Glomerular visceral epithelial cell (primary cell): ENCODE measurements at regions not wholly inside any gene's neighbourhood (a gene's known extent, or its start where the extent isn't known, plus 50 kb on each side); places are given as distances from the start of the nearest gene placed in this dataset.

Source experiments
- DNase-seq: peaks from one replicate; pipeline ENCODE4 v3.0.0-alpha.2; 2016; ENCODE audit errors: extremely low spot score

GRCh38 chr17:55668312-55668920, 54.2 kb downstream of the TMEM100 start:
- DNase-seq = no peak

GRCh38 chr17:55666806-55667205, 55.9 kb downstream of the TMEM100 start:
- no peak for DNase-seq

DNA sequence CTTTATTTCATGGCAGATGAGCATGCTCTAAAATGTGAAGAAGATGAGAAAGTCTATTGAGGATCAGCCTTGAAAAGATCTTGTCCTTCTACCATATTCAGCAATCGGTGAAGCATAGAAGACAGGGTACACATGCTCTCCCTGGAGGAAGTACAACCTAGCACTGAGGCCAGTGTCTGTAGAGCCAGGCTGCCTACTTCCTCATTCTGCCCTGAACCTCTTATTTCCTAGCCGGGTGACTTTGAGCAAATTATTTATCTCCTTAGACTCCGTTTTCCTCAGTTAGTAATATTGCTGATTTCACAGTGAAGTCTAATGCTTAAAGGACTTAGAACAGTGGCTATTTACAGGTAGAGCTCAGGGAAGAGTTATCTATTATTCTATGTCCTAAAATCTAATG, 58.4 kb downstream of the TMEM100 start:
- no peak for DNase-seq

- no peak for DNase-seq
Observed at GRCh38 chr17:55663400-55663799, 59.3 kb downstream of the TMEM100 start.

- DNase-seq = no peak
Observed at GRCh38 chr17:55661963-55662834, 60.5 kb downstream of the TMEM100 start.

GRCh38 chr17:55661256-55661758, 61.4 kb downstream of the TMEM100 start:
- no peak for DNase-seq

- no peak for DNase-seq
Observed at GRCh38 chr17:55660178-55660886, 62.3 kb downstream of the TMEM100 start.

GRCh38 chr17:55659661-55660060, 63.0 kb downstream of the TMEM100 start:
- no peak for DNase-seq

DNA sequence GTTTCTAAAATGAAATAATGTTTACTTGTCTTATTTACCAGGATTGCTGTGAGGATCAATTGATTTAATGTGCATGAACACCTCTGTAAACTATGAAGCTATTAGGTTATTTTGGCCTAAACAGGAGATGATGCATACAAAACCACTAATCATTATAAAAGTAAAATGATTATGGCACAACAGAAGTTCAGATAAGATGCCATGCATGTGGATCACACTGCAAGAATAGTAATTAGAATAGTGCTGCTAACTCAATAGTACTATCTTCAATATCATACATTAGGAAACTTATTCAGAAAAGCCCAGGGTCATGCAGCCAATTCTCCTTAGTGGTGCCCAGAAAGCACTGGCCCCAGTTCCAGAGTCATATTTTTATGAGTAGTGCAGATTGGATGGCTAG, 66.9 kb downstream of the TMEM100 start:
- DNase-seq = no peak

GRCh38 chr17:55654821-55655220, 67.8 kb downstream of the TMEM100 start:
- DNase-seq = no peak

- no peak for DNase-seq
Observed at GRCh38 chr17:55654022-55654421, 68.6 kb downstream of the TMEM100 start.

DNA sequence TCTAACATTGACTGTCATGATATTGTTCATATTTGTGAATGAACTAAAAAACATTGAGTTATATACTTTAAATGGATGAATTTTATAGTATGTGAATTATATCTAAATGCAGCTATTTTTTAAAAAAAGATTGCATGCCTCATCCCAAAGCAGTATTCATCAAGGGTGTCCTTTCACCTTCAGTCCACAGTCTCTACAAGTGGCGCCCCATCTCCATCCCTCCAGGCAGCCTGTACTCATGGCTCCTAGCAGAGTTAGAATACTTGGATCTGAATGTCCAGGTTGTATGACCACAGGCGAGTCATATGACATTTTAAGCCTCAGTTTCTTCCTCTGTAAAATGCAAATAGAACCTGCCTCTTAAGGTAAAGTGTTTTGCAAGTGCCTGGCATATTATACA, 69.8 kb downstream of the TMEM100 start:
- DNase-seq = no peak

GRCh38 chr17:55652114-55652823, 70.4 kb downstream of the TMEM100 start:
- DNase-seq = no peak

DNA sequence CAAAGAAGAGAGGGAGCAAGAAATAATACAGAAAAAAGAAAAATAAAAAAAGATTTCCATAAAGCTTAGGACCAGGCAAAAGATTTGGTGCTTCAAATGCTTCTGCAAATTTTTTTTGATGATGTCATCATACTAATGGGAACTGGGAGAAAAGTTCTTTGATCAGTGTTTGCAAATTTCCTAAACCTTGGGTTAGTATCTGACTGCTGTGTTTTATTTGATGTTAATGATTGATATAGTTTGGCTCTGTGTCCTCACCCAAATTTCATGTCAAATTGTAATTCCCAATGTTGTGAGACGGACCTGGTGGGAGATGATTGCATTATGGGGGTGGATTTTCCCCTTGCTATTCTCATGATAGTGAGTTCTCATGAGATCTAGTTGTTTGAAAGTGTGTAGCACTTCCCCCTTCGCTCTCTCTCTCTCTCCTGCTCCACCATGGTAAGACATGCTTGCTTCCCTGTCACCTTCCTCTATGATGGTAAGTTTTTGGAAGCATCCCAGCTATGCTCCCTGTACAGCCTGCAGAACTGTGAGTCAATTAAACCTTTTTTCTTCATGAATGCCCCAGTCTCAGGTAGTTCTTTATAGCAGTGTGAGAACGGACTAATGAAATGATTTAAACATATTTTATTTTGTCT, 72.6 kb downstream of the TMEM100 start:
- no peak for DNase-seq

- no peak for DNase-seq
Observed at GRCh38 chr17:55648086-55648485, 74.6 kb downstream of the TMEM100 start.

- DNase-seq = no peak
Observed at GRCh38 chr17:55645361-55645760, 77.3 kb downstream of the TMEM100 start.

DNA sequence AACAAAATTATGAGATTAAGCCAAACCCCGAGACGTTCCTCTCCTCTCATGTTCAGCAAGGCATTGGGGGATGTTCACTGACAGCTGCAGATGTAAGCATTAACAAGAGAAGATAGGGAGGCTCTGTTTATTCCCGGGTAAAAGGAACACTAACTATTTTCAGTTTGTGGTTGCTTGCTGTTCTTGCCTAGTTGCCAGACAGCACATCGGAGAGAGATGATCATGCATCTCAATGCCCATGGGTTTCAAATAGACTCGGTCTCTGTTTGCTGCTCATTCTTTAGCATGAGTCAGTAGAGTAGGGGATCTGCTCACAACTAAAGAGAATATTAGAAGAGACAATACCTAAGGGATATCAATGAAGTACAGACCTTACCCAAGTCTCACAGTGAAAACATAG, 78.3 kb downstream of the TMEM100 start:
- no peak for DNase-seq

GRCh38 chr17:55642741-55643140, 79.9 kb downstream of the TMEM100 start:
- no peak for DNase-seq

DNA sequence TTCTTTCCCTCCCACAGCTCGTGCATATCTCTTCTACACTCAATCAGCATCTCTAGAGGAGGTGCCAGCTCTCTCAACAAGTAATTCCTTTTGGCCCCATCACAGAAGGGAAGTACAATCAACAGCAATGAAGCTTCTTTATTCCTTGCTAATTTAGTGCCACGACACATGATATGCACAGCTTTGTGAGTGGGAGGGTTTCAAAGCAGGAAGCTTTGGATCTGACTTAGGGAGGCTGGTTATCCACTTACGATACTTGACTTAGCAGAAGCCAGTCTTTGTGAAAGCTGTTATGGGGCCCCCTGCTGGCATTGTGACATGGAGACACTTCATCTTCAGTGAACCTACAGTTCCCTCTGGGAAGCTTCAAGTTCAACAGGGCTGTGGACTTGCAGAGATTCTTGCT, 81.0 kb downstream of the TMEM100 start:
- peak; percentile 17 for DNase-seq

DNA sequence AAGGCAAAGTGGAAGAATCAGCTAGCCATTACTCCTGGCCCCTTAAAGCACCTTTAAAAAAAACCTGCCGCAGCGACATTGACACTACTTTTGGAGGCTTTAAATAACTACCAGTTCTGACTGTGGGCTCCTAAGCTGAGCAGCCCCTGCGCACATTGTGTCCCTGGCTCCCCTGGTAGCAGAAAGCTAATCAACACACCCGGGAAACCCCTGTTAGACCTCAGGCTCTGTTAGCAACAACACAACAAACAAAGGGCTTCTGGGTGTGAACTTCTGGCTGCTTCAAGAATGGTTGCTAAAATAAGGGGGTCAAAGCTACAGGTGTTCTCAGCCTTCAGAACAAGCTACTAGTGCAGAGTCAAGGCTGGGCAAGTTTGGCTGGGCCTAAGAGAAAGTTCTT, 83.6 kb downstream of the TMEM100 start:
- DNase-seq = no peak

DNA sequence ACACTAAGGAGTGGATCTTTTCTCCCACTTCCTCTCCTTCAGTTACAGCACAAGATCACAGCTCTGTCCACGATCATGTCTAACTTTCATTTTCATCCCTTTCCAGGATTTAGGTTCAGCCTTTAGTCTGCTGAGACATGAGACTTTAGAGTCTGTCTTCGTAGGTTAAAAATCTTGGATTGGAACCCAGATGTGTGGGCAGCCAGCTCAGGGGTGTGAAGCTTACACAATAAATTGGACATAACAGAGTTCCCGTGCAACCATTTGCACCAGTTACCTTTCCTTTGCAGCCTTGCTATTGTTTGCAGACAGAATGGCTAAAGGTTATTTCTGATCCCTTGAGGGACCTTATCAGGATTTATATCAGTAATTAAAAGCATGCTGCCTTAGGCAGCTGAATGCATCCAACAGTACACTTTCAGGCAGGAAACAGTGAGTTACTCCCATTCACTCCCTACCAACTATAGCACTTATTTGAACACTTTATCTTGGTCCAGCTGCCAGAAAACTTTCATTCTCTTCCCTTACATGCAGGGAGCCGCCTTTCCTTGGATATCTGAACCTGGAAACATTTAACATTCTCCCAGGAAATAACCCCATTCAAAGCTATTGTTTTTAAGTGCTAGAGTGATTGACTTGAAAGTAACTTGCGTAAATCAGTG, 87.3 kb downstream of the TMEM100 start:
- no peak for DNase-seq
